Thyroid gland (tissue), 4 donors: ENCODE measurements at regions not wholly inside any gene's neighbourhood (a gene's known extent, or its start where the extent isn't known, plus 50 kb on each side); places are given as distances from the start of the nearest gene placed in this dataset.

Source experiments
- DNase-seq, 2 donors: peaks; one replicate each; pipeline ENCODE4 v3.0.0-alpha.2; 2019
- H3K27ac ChIP-seq, 3 donors: fragments of 200-600 bp; sonication (generic); 1 replicate in 2 of 3; 2 replicates in 1 of 3; pipeline ENCODE4 v1.5.1; 2016 to 2019; ENCODE audit warnings: mild to moderate bottlenecking in 1 of 3, moderate library complexity in 1 of 3
- H3K27me3 ChIP-seq: fragments of 200-600 bp; sonication (generic); one replicate; pipeline ENCODE4 v1.5.1; 2019
- H3K36me3 ChIP-seq, 2 donors: fragments of 200-600 bp; sonication (generic); one replicate each; pipeline ENCODE4 v1.5.1; 2016 to 2019
- H3K4me1 ChIP-seq, 2 donors: fragments of 200-600 bp; sonication (generic); one replicate each; pipeline ENCODE4 v1.5.1; 2017 to 2019
- H3K4me3 ChIP-seq, 3 donors: fragments of 200-600 bp; sonication (generic); replicated peaks in 1 of 3; 1 replicate in 2 of 3; 2 replicates in 1 of 3; pipeline ENCODE4 v1.5.1; 2016; ENCODE audit warnings: mild to moderate bottlenecking in 1 of 3
- H3K9me3 ChIP-seq: fragments of 200-600 bp; sonication (generic); one replicate; pipeline ENCODE4 v1.5.1; 2017
- CTCF ChIP-seq, 6 experiments: fragments of 200-600 bp in 3 of 6; fragments of 450-650 bp in 3 of 6; sonication (generic) in 3 of 6; IDR thresholded peaks; one replicate each; pipeline ENCODE4 v1.5.1; 2016 to 2019; ENCODE audit warnings: antibody characterized with exemption in 6 of 6, mild to moderate bottlenecking in 2 of 6, inconsistent platforms in 1 of 6, moderate library complexity in 1 of 6
- POLR2A ChIP-seq, 2 donors: fragments of 450-650 bp; IDR thresholded peaks; one replicate each; pipeline ENCODE4 v1.6.1; 2017; ENCODE audit warnings: antibody characterized with exemption in 2 of 2, mild to moderate bottlenecking in 2 of 2, moderate library complexity in 1 of 2
- WGBS, 2 donors: methylation state at CpG; one replicate each; pipeline ENCODE4 v1.1.5; 2017; 5-methylcytosine and 5-hydroxymethylcytosine counted together
- intact Hi-C: fragments of 100-400 bp; cut with DNase I; formaldehyde crosslinking; loops from one replicate; pipeline ENCODE4 v1.15.1; 2023

DNA sequence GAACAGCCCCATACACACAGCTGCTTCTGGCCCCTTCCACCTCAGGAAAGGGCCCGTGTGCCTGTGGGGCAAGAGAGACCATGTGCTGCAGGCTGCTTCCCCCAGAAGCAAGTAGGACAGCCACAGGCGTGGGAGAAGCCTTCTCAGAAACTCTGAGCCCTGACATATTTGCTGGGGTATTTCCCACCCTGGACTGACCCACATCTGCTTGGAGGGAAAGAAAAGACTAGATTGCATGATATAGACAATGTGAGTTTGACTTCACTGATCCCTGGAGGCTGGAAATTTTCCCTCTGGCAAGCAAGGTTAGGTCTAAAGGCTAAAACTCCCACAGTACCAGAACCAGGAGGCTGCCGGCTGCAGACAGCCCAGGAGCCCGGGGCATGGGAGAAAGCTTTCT, 213.3 kb upstream of the SSTR4 start:
- WGBS, 2 donors = 74 to 90% methylated on average over 4 of the region's 4 CpGs
- TF ChIP-seq CTCF (IDR thresholded peaks at IDR 0.05) (no peak), POLR2A (IDR thresholded peaks at IDR 0.05) (no peak)
- no peak overlapping the region for H3K27ac ChIP-seq
- no peaks in the 10 kb centered on the region for H3K27me3 ChIP-seq
- intact Hi-C loops = no loop called here
- no peaks in the 10 kb centered on the region for H3K36me3 ChIP-seq
- H3K4me3 ChIP-seq = no peak overlapping the region
- H3K9me3 ChIP-seq = no peaks in the 10 kb centered on the region
- no peak for DNase-seq
- H3K4me1 ChIP-seq = no peaks in the 10 kb centered on the region

- H3K9me3 ChIP-seq = no peaks in the 10 kb centered on the region
- H3K36me3 ChIP-seq = no peaks in the 10 kb centered on the region
- no peak for DNase-seq
- no peaks in the 10 kb centered on the region for H3K4me1 ChIP-seq
- no peak overlapping the region for H3K4me3 ChIP-seq
- 89 to 94% methylated on average over 6 of the region's 6 CpGs for WGBS, 2 donors
- H3K27me3 ChIP-seq = no peaks in the 10 kb centered on the region
- intact Hi-C loops = no loop called here
- H3K27ac ChIP-seq = no peak overlapping the region
- TF ChIP-seq POLR2A (IDR thresholded peaks at IDR 0.05) (no peak), CTCF (IDR thresholded peaks at IDR 0.05) (no peak)
Observed at GRCh38 chr20:22823119-22823518, 212.0 kb upstream of the SSTR4 start.

GRCh38 chr20:22824077-22824476, 211.0 kb upstream of the SSTR4 start:
- DNase-seq = no peak
- Histone ChIP-seq H3K9me3 (no peaks in the 10 kb centered on the region), H3K4me3 (no peak overlapping the region), H3K4me1 (no peaks in the 10 kb centered on the region), H3K27ac (no peak overlapping the region), H3K36me3 (no peaks in the 10 kb centered on the region), H3K27me3 (no peaks in the 10 kb centered on the region)
- intact Hi-C loops = no loop called here
- 58 to 64% methylated on average over 3 of the region's 3 CpGs for WGBS, 2 donors
- TF ChIP-seq POLR2A (IDR thresholded peaks at IDR 0.05) = no peak
- no peak for TF ChIP-seq CTCF (IDR thresholded peaks at IDR 0.05)

GRCh38 chr20:22825076-22825475, 210.0 kb upstream of the SSTR4 start:
- no peaks in the 10 kb centered on the region for H3K9me3 ChIP-seq
- no peaks in the 10 kb centered on the region for H3K4me1 ChIP-seq
- H3K4me3 ChIP-seq = no peak overlapping the region
- no peaks in the 10 kb centered on the region for H3K27me3 ChIP-seq
- TF ChIP-seq POLR2A (IDR thresholded peaks at IDR 0.05) (no peak), CTCF (IDR thresholded peaks at IDR 0.05) (no peak)
- no peaks in the 10 kb centered on the region for H3K36me3 ChIP-seq
- no peak overlapping the region for H3K27ac ChIP-seq
- WGBS, 2 donors = 87 to 90% methylated on average over 3 of the region's 3 CpGs
- no peak for DNase-seq
- intact Hi-C loops = no loop called here

DNA sequence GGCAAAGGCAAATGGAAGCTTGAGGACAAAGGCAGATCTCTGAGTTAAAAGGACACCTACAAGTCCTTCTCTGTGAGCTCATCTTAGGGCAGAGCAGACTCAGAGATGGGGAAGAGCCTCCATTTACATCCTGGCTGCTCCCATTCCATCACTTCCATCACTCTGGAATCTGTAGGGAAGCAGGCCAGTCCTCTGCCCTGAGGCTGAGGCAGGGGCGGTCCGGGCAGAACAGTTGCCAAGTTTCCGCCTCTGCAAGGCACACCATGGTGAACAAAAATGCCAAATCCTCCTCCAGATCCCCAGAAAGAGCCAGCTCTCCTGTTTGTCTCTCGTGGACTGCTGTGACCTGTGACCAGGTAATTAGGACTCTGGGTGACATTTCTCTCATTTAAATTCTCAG, 209.6 kb upstream of the SSTR4 start:
- no peaks in the 10 kb centered on the region for H3K4me1 ChIP-seq
- intact Hi-C loops = no loop called here
- no peaks in the 10 kb centered on the region for H3K9me3 ChIP-seq
- H3K36me3 ChIP-seq = no peaks in the 10 kb centered on the region
- DNase-seq = no peak
- TF ChIP-seq POLR2A (IDR thresholded peaks at IDR 0.05) (no peak), CTCF (IDR thresholded peaks at IDR 0.05) (no peak)
- H3K4me3 ChIP-seq = no peak overlapping the region
- H3K27me3 ChIP-seq = no peaks in the 10 kb centered on the region
- H3K27ac ChIP-seq = no peak overlapping the region
- WGBS, 2 donors = 85 to 86% methylated on average over 4 of the region's 4 CpGs
